SHP77 (cell line): ENCODE measurements at regions not wholly inside any gene's neighbourhood (a gene's known extent, or its start where the extent isn't known, plus 50 kb on each side); places are given as distances from the start of the nearest gene placed in this dataset.

ENCODE experiments used
- DNase-seq, 2 experiments: peaks; one replicate each; lab custom pipeline; 2025; lab: John Stamatoyannopoulos, UW

DNA sequence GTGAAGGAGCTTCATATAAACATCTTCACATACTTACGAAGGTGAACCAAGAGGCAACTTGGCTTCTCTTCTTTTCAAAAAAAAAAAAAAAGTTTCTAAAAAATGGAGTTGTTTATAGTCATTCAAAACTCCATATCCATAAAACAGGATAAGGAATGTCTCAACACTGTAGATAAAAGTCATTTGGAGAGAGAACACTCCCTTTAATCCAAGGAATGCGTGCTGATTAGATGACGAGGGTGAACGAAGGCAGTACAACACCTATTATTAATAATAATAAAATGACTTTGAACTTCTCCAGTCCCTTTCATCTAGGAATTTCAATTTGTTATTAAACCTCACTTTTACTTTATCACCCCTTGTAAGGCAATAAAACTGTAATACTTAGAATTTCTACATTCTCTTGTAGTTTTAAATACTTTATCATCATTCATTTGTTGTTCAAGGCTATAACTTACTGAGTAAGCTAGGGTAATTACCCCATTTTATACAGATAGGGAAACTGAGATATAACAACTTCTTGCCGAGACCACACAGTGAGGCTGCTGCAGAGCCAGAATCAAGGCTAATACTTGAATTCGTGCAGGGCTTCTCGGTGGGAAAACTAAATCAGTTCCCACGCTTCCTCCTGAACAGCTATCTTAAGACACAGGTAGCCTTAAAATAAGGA is 377.1 kb downstream of the EFNA5 start:
- DNase-seq, result no peak

DNA sequence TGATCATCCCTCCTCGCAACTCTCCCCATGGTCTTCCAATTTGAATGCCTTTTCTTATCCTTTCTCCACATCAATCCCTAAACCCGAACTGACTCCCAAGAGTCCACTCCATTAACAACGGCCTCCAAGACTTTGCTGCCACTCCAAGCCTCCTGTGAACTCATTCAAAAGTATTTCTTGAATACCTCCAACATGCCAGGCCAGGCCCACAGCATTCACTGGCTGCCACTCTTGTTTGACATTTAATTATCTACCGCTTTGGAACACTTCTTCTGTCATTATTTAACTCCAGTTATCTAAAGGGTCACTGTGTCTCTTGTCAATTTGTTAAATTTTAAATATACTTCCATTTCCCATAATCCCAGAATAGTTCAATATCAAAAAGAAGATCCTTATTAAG is 378.9 kb downstream of the EFNA5 start:
- DNase-seq, result no peak

DNA sequence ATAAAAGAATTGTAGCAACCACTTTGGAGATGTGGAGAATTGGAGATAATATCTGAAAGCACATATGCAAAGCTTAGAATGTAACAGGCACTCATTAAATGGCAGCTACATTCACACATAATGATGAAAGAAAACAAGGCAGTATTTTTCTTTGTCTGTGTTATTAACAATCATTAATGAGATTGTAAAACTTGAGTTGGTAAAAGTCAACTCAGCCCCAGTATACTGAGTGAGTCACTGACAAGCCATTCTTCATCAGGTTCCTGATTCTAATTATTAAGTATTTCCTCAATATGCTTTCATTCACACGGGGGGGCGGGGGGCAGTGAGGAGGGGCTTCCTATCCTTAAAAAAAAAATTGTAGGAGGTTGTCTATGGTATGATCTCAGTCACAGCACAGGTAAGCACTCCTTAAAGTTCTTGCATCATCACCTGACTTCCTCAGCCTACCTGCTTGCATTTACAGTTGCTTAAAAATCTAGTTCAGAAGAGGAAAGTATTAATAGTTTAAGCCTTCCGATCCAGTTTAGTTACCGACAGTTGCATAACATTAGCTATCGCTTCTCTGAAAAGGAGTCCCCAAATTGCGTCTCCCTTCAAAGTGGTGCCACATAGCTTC is 379.8 kb downstream of the EFNA5 start:
- DNase-seq, result no peak

DNA sequence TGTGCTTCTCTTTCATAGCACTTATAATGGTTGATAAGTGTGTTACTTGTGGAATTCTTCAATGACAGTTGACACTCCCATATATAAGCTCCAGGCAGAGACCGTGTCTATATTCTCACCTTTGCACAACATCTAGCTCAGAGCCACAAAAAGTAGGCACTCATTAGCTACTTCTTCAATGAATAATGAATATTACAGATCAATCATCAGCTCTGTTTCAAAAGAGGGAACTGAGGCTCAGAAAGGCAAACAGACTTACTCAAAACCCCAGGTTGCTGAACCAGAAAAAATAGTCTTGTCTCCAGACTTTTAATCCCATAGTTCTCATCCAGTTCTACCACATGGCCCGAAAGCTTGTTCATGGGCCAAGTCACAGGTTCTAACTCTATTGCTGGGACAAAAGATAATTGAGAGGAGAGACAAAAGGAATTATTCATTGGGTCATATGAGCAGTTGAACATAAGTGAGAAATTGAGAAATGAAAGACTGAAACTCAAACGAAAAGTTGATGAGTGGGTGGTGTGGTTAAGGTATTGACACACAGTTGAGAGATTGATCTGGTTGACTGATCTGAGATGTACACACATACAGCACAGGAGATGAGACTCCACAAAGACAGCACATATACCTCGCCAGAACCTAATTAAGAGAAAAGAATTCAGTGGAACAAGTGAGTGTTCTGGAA is 381.6 kb downstream of the EFNA5 start:
- DNase-seq, result no peak

DNA sequence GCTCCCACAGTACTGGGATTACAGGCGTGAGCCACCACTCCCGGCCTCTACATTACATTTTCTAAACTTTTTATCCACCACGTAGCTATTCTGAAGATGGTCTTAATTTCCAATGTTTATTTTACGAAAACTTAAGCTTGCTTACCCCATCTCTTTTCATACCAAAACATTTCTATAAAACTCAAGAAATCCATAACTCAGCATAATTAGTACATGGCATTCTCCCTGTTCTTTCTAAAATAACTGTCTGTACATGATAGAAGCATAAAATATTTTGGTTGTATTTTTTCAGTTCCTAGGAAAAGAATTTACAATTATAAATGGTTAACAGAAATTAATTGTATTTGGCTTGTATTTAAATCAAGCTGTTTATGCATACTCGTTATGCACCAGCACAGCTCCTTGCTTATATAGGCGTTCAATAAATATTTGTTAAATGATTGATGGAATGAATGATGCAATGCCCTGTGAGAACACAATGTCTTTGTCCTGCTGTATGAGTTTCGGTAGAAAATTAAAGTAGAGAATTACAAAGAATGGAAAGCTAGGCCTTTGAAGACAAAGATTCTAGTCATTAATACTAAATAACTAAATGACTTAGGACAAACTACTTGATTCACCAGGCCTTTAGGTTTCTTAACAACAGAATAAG is 384.2 kb downstream of the EFNA5 start:
- DNase-seq, result no peak

DNA sequence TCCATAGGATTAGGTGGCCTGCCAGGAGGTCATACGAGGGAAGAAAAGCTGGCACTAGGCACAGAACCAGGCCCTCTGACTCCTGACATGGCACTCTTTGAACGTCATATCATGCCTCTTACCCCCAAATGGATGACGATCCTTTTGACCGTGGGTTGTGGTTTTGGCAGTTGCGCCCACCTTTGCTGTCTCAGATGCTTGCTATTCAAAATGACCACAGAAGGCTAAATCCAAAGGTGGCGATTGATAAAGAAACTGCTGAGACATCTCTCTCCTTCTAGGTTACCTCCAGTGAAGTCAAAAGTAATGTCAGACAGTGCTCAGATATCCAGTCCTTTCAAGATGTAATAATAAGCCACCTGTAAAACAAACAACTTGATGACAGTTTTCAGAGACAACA is 385.0 kb downstream of the EFNA5 start:
- no peak for DNase-seq

DNA sequence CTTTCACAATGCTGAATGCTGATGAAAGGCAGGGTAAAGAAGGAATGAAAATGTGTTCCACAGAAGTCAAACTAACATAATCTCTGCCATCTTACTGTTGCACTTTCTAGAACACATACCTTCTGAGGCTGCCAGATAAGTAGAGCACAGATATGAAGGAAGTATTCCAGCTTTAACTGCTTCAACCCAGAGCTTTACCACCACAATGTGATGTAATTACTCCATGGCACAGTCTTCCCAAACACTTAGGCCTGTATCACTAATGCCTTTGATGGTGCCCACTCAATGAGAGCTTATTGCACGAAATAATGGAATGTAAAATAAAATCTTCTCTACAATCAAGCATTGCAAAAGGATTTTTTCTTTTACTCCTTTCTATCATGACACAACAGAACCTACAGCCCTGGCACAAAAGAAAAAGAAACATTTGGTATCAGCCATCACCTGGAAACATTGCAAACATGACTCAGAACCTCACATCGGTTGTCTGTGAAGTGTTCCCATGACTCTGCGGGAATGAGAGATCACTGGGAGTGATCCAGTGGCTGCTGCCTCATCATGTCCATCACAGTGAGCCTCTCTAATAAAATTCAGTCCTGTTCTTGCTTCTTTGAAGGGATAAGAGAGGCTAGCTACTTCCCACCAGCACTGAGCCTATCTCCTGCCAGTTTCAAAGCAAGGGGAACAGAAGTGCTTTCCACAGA is 385.8 kb downstream of the EFNA5 start:
- no peak for DNase-seq

DNA sequence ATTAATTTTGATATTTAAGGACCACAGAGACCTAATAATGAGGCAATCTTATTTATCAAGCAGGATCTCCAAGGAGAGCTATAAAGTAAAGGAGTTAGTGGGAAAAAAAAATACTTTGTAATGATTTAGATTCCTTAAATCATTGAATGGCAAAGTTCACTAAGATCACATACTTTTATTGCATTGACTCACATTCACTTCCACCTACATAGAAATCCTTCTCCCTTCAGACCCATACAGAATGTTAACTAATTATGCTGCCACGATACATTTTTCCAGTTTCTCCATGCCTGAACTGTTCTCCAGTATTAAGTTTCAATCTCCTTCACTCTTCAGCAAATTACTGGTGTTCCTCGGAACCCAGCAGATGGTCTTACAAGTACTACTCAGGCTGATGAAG is 388.7 kb downstream of the EFNA5 start:
- DNase-seq, result no peak

DNA sequence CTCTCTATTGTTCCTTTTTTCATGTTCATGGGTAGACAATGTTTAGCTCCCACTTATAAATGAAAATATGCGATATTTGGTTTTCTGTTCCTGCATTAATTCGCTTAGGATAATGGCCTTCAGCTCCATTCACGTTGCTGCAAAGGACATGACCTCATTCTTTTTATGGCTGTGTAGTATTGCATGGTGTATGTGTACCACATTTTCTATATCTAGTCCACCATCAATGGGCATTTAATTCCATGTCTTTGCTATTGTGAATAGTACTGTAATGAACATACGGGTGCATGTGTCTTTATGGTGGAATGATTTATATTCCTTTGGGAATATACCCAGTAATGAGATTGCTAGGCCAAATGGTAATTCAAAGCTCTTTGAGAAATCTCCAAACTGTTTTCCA is 392.0 kb downstream of the EFNA5 start:
- DNase-seq, result no peak

DNA sequence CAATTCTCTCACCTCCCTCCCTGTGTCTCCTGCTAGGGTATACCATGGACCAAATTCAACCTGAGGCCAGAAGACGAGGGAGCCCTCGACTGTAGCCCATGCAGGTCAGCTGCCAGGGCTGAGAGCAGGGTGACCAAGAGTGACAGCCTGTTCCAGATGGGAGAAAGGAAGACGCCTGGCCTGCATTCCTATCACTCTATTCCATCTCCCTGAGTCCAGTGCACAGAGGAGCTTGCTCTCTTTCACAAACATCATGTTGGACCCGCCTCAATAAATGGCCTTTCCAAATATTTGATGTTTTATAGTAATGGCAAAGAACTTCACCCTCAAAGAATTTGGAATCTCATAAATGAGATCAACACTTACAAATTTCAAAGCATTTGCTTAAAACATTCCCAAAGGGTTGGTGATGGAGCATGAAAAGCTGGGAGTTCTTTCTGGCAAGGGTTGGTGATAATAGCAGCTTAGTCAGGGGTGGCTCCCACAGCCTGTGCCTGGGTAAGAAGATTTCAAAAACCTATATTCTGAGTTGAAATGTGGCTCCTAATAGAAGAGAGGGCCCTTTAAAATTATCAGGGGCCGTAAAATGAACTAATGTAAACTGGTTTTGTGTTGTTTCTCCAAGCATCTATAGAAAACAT is 393.1 kb downstream of the EFNA5 start:
- no peak for DNase-seq

DNA sequence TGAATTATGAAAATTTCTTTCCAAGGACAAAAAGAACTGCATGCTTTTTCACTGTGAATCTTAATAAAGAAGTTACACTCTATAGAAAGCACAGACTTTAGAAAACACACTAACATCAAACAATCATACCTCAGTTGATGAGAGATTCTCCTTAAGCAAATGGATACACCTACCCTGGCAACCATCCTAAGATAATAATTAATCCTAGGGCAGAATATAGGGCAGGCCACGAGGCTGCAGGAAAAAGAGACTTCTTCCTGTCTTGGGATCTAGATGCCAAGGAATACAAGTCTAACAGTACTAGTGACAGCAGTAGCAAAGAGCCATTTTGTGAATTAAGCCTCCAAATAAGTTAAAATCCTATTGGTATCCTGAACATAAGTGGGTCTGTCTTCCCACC is 395.4 kb downstream of the EFNA5 start:
- DNase-seq, result no peak

DNA sequence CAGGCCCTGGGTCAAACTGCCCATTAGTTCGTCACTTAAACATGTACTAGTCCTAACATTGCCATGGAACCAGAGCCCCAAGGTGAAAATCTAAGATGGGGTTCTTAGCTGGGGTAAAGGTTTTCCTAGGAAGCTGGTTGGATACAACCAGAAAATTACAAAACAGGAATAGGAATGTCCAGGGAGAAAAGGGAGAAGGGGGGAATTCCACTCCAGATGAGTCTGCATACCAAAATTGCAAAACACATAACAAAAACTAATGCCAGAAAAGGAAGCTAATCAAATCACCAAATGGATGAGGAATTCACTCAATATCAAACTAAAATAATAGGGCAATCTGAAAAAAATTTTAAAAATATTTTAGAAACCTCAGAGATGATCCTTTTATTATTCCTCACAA is 396.2 kb downstream of the EFNA5 start:
- no peak for DNase-seq

DNA sequence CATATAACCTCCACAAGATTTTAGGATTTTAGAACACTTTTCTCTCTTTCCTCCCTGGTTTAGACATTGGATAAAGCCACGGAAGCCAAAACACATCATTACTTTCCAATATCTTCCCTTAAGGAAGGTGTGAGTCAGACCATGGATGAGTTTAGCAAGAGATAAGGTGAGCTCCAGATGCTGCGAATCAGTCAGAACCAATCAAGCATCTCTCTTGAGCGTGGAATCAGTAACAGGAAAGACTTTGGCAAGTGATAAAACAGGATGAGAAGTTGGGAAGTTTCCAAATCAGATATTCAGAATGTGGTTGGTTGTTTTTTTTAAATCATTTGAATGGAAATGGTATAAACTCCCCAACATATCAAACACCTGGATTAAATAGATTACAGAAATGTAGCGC is 397.8 kb downstream of the EFNA5 start:
- no peak for DNase-seq

DNA sequence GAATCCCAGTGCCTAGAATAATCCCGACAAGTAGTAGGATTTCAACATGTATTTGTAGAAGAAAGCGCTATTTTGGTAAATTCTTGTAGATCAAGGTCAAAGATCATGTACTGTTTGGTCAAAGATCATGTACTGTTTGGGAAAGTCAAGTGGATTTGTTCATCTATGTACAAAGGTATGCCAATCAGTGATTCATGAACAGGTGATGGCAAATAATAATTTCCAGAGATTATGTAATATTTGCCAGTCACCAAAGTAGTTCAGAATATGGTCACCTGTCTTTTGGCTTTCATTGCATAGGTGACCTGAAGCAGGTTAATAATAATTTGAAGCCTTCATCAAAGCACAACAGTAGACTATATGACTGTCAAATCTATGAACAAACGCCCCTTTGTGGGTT is 398.2 kb downstream of the EFNA5 start:
- no peak for DNase-seq

DNA sequence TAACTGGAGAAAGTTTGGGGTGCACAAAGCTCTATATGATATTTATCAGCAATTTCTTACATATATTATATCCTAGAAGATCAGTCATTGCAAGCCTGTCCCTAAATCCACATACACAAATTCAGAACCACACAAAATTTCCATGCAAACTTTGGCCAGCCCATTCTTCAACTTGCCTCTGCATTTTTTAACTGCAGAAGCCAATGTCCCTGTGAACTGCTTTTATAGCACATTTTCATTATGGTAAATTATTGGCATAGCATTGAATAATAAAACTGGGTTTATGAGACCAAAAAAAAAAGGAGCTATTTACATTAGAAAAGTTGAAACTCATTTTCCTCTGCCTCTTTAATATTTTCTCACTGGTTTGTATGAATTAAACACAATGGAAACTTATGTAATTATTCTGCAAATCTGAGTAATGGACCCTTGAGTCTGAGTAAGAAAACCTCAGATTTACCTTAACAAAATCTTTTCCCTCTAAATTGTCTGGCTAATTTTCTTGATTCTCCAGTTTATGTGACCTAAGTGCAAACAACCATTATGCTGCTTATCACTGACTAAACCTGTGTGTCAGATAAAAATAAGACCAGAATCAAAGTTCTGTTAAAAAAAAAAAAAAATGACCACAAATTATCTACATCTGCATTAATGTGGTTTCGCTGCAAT is 398.9 kb downstream of the EFNA5 start:
- DNase-seq, result no peak

DNA sequence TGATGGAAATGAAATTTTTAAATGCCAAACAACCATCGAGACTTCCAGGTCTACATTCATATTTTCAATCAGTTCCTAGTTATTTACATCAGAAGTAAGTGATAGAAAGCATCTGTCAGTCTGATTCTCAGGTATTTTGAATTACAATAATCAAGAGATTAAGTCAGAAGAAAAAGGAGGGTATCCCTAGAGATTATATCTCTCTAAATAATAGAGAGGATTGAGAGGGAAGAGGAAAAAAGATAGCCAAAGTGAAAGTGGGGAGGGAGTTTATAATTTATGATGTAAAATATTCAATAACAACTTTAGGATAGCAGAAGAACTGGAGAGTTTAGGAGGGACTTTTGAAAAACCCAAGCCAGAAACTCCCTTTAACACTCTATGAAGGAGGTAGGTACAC is 400.2 kb downstream of the EFNA5 start:
- DNase-seq, result no peak

DNA sequence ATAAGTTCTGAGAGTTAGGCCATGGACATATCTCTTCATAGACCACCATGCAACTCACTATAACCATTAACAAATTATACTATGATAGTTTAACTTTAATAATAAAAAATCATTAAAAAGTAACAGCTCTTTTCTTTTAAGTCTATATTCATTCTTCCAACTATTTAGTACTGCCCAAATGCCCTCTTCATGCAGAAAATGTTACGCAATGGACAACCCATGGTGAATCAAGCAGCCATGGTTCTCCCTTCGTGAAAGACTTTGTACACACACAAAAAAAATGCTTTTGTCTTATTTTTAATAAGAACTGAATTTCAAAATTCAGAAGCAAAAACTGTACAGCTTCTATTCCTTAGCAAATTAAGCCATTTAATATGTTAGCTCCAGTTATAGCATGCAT is 401.1 kb downstream of the EFNA5 start:
- no peak for DNase-seq

DNA sequence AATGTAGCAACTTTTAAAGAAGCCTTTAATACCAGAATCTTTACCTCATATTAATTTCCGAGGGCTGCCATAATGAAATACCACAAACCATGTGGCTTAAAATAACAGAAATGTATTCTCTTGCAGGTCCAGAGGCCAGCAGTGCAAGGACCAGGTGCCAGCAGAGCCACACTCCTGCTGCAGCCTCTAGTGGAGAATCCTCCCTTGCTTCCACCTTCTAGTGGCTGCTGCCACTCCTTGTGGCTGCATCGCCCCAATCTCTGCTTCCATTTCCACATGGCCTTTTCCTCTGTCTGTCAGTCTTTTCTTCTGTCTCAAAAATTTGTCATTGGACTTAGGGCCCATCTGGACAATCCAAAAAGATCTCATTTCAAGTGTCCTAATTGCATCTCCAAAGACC is 401.5 kb downstream of the EFNA5 start:
- DNase-seq, result no peak

DNA sequence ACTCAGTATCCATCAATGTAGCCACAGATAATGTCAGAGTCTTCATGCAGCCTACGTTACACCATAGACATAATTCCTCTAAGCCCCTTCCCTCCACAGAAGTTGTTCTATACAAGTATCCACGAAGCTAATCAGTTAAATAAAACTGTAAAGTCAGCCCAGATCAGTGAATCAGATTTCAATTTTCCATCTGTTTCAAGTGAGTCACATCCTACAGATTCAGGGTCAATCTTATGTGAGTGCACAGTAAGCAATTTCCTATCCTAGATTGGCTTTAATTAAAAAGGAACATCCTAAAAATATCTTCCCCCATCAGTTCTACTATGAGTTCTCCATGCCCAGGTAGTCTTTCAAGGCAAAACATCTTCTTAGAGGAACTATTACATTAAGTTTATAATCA is 402.5 kb downstream of the EFNA5 start:
- DNase-seq, result no peak

DNA sequence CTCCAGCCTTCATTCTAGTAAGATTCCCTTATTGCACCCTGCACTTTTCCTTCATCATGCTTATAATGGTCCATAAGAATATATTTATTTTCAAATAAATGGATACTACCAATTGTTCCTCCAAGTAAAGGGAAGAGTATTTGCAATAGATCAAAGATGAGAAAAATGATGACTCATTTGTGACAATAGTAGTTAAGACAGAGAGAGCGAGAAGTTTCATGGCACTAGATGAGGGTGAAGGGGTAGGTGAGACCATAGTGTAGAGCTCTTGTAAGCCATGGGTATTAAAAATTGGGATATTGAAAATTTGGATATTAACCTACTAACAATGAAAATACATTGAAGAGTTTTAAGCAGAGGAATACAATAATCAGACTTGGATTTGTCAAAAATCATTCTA is 404.6 kb downstream of the EFNA5 start:
- DNase-seq, result no peak

DNA sequence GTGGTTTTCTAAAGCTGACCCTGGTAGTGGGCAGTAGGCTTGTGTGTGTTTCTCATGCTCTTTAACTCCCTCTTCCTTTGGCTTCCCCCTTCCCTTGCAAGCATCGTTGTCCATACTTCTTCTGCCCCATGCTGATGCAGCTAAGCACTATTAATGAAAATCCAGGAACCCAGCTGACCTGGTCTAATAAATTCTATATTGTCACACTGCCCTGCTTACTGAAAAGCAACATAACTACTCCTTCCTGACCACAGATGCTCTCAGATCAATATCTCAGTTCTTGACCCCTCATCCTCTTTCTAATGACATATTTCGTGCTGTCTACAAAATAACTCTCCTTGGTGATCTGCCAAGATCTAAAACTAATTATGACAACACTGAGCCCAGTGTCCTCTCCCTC is 405.5 kb downstream of the EFNA5 start:
- no peak for DNase-seq
